Cardiac muscle cell (in vitro differentiated cells and primary cell): ENCODE measurements at regions not wholly inside any gene's neighbourhood (a gene's known extent, or its start where the extent isn't known, plus 50 kb on each side); places are given as distances from the start of the nearest gene placed in this dataset.

Source experiments
- DNase-seq, 2 donors: peaks; one replicate each; pipeline versions ENCODE4 v3.0.0 to v3.0.0-alpha.2; 2010 to 2017; ENCODE audit warnings: low read depth in 1 of 2, low spot score in 1 of 2
- H3K27ac ChIP-seq: fragments of 200-600 bp; sonication (generic); 2 replicates; pipeline ENCODE4 v1.5.1; 2016
- H3K27me3 ChIP-seq: fragments of 200-600 bp; sonication (generic); 2 replicates; pipeline ENCODE4 v1.6.0; 2016; ENCODE audit warnings: control low read depth
- H3K36me3 ChIP-seq: fragments of 200-600 bp; sonication (generic); 2 replicates; pipeline ENCODE4 v1.5.1; 2016; ENCODE audit warnings: control low read depth
- H3K4me1 ChIP-seq: fragments of 200-600 bp; sonication (generic); 2 replicates; pipeline ENCODE4 v1.8.1; 2017; ENCODE audit warnings: low read depth, mild to moderate bottlenecking, mixed run types
- H3K4me3 ChIP-seq: fragments of 200-600 bp; sonication (generic); 2 replicates; pipeline ENCODE4 v1.5.1; 2016; ENCODE audit warnings: mild to moderate bottlenecking
- H3K9me3 ChIP-seq: fragments of 200-600 bp; sonication (generic); 2 replicates; pipeline ENCODE4 v1.5.1; 2017; ENCODE audit warnings: low read depth, mild to moderate bottlenecking, control low read depth
- CTCF ChIP-seq: IDR thresholded peaks from 2 replicates; pipeline ENCODE4 v1.5.1; 2012; ENCODE audit warnings: low read depth, mild to moderate bottlenecking, low read length

- Histone ChIP-seq H3K9me3 (no peaks in the 10 kb centered on the region), H3K4me1 (no peaks in the 10 kb centered on the region), H3K36me3 (no peaks in the 10 kb centered on the region), H3K4me3 (no peak overlapping the region), H3K27me3 (no peaks in the 10 kb centered on the region), H3K27ac (no peak overlapping the region)
- TF ChIP-seq CTCF = no peak
- no peak for DNase-seq
These were observed 105.0 kb downstream of the SNAPC1 start for GRCh38 chr14:61866932-61867920.

DNA sequence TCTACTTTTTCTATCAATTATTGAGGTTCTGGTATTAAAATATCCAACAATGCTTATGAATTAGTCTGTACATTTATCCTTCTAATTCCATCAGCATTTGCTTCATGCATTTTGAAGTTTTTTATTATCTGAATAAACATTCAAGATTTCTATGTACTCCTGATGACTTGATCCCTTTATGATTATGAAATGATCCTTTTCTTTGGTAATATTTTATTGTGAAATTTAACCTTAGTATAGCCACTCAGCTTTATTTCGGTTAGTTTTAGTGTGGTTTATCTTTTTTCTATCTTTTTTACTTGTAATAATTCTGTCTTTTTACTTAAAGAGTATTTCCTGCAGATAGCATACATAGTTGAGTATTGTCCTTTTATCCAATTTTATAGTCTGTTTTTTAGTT lies 106.6 kb downstream of the SNAPC1 start:
- no peak overlapping the region for H3K4me3 ChIP-seq
- no peak for DNase-seq
- H3K36me3 ChIP-seq = no peaks in the 10 kb centered on the region
- no peaks in the 10 kb centered on the region for H3K9me3 ChIP-seq
- no peaks in the 10 kb centered on the region for H3K27me3 ChIP-seq
- no peak overlapping the region for H3K27ac ChIP-seq
- no peak for TF ChIP-seq CTCF
- H3K4me1 ChIP-seq = no peaks in the 10 kb centered on the region

DNA sequence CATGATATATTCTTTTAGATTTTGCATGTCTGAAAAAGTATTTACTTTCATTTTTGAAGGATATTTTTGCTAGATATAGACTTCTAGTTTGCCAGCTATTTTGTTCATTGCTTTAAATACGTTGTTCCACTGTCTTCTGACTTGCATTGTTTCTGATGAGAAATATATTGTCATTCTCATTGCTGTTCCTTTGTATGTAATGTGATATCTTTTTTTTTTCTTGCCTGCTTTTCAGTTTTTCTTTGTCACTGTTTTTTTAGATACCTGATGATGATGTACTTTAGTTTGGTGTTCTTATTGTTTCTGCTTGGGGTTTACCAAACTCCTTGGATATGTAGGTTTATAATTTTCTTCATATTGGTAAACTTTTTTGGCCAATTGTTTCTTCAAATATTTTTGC lies 107.9 kb downstream of the SNAPC1 start:
- Histone ChIP-seq H3K4me3 (no peak overlapping the region), H3K4me1 (no peaks in the 10 kb centered on the region), H3K27me3 (no peaks in the 10 kb centered on the region), H3K27ac (no peak overlapping the region), H3K9me3 (no peaks in the 10 kb centered on the region), H3K36me3 (no peaks in the 10 kb centered on the region)
- TF ChIP-seq CTCF = no peak
- DNase-seq = no peak

- Histone ChIP-seq H3K36me3 (no peaks in the 10 kb centered on the region), H3K27me3 (no peaks in the 10 kb centered on the region)
These were observed 110.2 kb downstream of the SNAPC1 start for GRCh38 chr14:61872452-61872851.

GRCh38 chr14:61875483-61875882 lies 113.3 kb downstream of the SNAPC1 start:
- Histone ChIP-seq H3K36me3 (no peaks in the 10 kb centered on the region), H3K4me1 (peaks cover 11% of the 10 kb centered on the region), H3K9me3 (no peaks in the 10 kb centered on the region), H3K27me3 (no peaks in the 10 kb centered on the region), H3K27ac (no peak overlapping the region), H3K4me3 (no peak overlapping the region)
- TF ChIP-seq CTCF = no peak
- DNase-seq = no peak

More at GRCh38 chr14:61872452-61872851, 110.2 kb downstream of the SNAPC1 start:
- Histone ChIP-seq H3K4me1 (peaks cover 6% of the 10 kb centered on the region), H3K9me3 (no peaks in the 10 kb centered on the region), H3K4me3 (no peak overlapping the region), H3K27ac (no peak overlapping the region)
- TF ChIP-seq CTCF = no peak
- no peak for DNase-seq
